IPS-18c (cell line): ENCODE measurements at regions not wholly inside any gene's neighbourhood (a gene's known extent, or its start where the extent isn't known, plus 50 kb on each side); places are given as distances from the start of the nearest gene placed in this dataset.

Experiments used
- H3K4me3 ChIP-seq: 2 replicates; pipeline ENCODE4 v1.7.0; 2013; ENCODE audit warnings: low read depth, mild to moderate bottlenecking, low read length, moderate library complexity; ENCODE audit not compliant: insufficient read depth
- H3K9me3 ChIP-seq: one replicate; pipeline ENCODE4 v1.6.1; 2013; ENCODE audit warnings: mild to moderate bottlenecking, low read length, moderate library complexity; ENCODE audit not compliant: control insufficient read depth, insufficient read depth

GRCh38 chr1:72586023-72586685, 303.8 kb upstream of the NEGR1 start:
- Histone ChIP-seq H3K9me3 (no peaks in the 10 kb centered on the region), H3K4me3 (no peak overlapping the region)

GRCh38 chr1:72579629-72580028, 297.3 kb upstream of the NEGR1 start:
- Histone ChIP-seq H3K9me3 (no peaks in the 10 kb centered on the region), H3K4me3 (no peak overlapping the region)

GRCh38 chr1:72570815-72571214, 288.5 kb upstream of the NEGR1 start:
- Histone ChIP-seq H3K9me3 (no peaks in the 10 kb centered on the region), H3K4me3 (no peak overlapping the region)

- no peaks in the 10 kb centered on the region for H3K9me3 ChIP-seq
- H3K4me3 ChIP-seq = no peak overlapping the region
Measured at GRCh38 chr1:72568113-72568512, 285.8 kb upstream of the NEGR1 start.

GRCh38 chr1:72567521-72567920, 285.2 kb upstream of the NEGR1 start:
- Histone ChIP-seq H3K4me3 (no peak overlapping the region), H3K9me3 (no peaks in the 10 kb centered on the region)

GRCh38 chr1:72564749-72565148, 282.4 kb upstream of the NEGR1 start:
- Histone ChIP-seq H3K9me3 (no peaks in the 10 kb centered on the region), H3K4me3 (no peak overlapping the region)

GRCh38 chr1:72557446-72558049, 275.2 kb upstream of the NEGR1 start:
- Histone ChIP-seq H3K4me3 (no peak overlapping the region), H3K9me3 (no peaks in the 10 kb centered on the region)

GRCh38 chr1:72547412-72547811, 265.1 kb upstream of the NEGR1 start:
- Histone ChIP-seq H3K4me3 (no peak overlapping the region), H3K9me3 (no peaks in the 10 kb centered on the region)

GRCh38 chr1:72540674-72541073, 258.3 kb upstream of the NEGR1 start:
- peaks cover 2% of the 10 kb centered on the region for H3K9me3 ChIP-seq
- no peak overlapping the region for H3K4me3 ChIP-seq

- Histone ChIP-seq H3K9me3 (peaks cover 2% of the 10 kb centered on the region), H3K4me3 (no peak overlapping the region)
Measured at GRCh38 chr1:72535470-72535869, 253.1 kb upstream of the NEGR1 start.

GRCh38 chr1:72530646-72531045, 248.3 kb upstream of the NEGR1 start:
- H3K4me3 ChIP-seq = no peak overlapping the region
- no peaks in the 10 kb centered on the region for H3K9me3 ChIP-seq

GRCh38 chr1:72526926-72527325, 244.6 kb upstream of the NEGR1 start:
- Histone ChIP-seq H3K4me3 (no peak overlapping the region), H3K9me3 (no peaks in the 10 kb centered on the region)

- Histone ChIP-seq H3K4me3 (no peak overlapping the region), H3K9me3 (no peaks in the 10 kb centered on the region)
Measured at GRCh38 chr1:72524021-72524420, 241.7 kb upstream of the NEGR1 start.

- Histone ChIP-seq H3K4me3 (no peak overlapping the region), H3K9me3 (no peaks in the 10 kb centered on the region)
Measured at GRCh38 chr1:72521659-72522058, 239.3 kb upstream of the NEGR1 start.

- no peaks in the 10 kb centered on the region for H3K9me3 ChIP-seq
- no peak overlapping the region for H3K4me3 ChIP-seq
Measured at GRCh38 chr1:72516826-72517225, 234.5 kb upstream of the NEGR1 start.

GRCh38 chr1:72516264-72516663, 233.9 kb upstream of the NEGR1 start:
- no peak overlapping the region for H3K4me3 ChIP-seq
- no peaks in the 10 kb centered on the region for H3K9me3 ChIP-seq

GRCh38 chr1:72498371-72498770, 216.0 kb upstream of the NEGR1 start:
- no peaks in the 10 kb centered on the region for H3K9me3 ChIP-seq
- H3K4me3 ChIP-seq = no peak overlapping the region

- H3K9me3 ChIP-seq = no peaks in the 10 kb centered on the region
- no peak overlapping the region for H3K4me3 ChIP-seq
Measured at GRCh38 chr1:72489801-72490200, 207.5 kb upstream of the NEGR1 start.

- H3K4me3 ChIP-seq = no peak overlapping the region
- no peaks in the 10 kb centered on the region for H3K9me3 ChIP-seq
Measured at GRCh38 chr1:72485801-72486200, 203.5 kb upstream of the NEGR1 start.
